ENCODE measurements at regions not wholly inside any gene's neighbourhood (a gene's known extent, or its start where the extent isn't known, plus 50 kb on each side); places are given as distances from the start of the nearest gene placed in this dataset.
"Not testable (repeated sequence)": the region's sequence is repeated elsewhere in the genome, so short reads cannot be mapped to it uniquely, and the experiment has no call there.

GRCh38 chr2:16104315-16104948 is 164.1 kb downstream of the MYCN start:
- DNase-seq (ENCODE audit: low read depth in 4 of 4, low spot score in 3 of 4) = no peak

- DNase-seq (ENCODE audit: low read depth in 4 of 4, low spot score in 3 of 4) = no peak
These were observed 163.4 kb downstream of the MYCN start for GRCh38 chr2:16103614-16104314.

- no peak for DNase-seq (ENCODE audit: low read depth in 4 of 4, low spot score in 3 of 4)
These were observed 162.6 kb downstream of the MYCN start for GRCh38 chr2:16102976-16103380.

- no peak for DNase-seq (ENCODE audit: low read depth in 4 of 4, low spot score in 3 of 4)
These were observed 162.1 kb downstream of the MYCN start for GRCh38 chr2:16102358-16102975.

DNA sequence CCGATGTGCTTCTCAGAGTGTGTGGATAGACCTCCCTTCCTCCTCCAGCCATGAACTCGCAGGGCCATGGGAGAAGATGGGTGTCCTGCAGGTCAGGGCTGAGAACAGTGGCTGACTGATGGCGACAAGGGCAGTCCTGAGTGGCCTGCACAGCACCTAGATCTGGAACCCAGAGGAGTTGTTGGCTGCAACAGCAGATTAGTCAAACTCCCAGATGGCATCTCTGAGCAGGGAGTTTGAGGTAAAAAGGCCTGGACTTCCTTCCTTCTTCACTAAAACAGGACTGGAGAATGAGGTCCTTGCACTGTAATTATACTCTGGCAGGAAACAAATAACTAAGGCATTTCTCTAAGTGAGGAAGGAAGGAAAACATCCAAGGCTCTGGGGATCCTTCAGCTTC is 160.8 kb downstream of the MYCN start:
- no peak for DNase-seq (ENCODE audit: low read depth in 4 of 4, low spot score in 3 of 4)

DNA sequence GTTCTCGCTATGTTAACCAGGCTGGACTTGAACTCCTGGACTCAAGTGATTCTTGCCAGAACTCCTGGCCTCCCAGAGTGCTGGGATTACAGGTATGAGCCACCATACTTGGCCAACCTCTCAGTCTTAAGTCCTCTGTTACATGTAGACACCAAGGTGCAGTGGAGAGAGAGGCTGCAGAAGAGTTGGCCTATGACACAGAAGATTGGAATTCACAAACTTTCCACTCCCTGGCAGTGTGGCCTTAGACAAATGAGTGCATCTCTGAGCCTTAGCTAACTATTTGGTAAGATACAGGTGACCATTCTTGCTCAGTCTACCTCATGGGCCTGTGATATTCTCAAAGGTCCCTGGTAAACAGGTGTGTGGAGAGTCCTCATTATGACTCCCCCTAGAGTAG is 159.7 kb downstream of the MYCN start:
- no peak for DNase-seq (ENCODE audit: low read depth in 4 of 4, low spot score in 3 of 4)

DNA sequence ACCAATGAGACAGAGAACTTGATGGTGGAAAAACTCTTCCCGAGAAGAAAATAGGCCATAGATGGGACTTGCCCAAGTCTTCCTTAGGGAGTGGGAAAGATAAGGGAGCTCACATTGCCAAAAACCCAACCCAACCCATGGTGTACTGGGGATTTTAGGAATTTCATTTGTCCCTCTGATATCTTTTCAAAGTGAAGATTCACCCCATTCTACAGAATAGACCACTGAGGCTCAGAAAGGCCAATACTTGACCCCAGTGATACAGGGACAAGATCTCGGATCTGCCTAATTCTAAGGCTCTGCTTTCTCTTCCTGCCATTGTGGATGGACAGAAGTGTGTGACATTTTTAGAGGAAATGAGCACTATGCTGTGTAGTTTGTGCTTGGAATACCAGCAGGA is 159.0 kb downstream of the MYCN start:
- DNase-seq (ENCODE audit: low read depth in 4 of 4, low spot score in 3 of 4) = no peak

GRCh38 chr2:16096962-16097361 is 156.6 kb downstream of the MYCN start:
- DNase-seq (ENCODE audit: low read depth in 4 of 4, low spot score in 3 of 4) = no peak

GRCh38 chr2:16095483-16095882 is 155.1 kb downstream of the MYCN start:
- DNase-seq (ENCODE audit: low read depth in 4 of 4, low spot score in 3 of 4) = not testable (repeated sequence)

DNA sequence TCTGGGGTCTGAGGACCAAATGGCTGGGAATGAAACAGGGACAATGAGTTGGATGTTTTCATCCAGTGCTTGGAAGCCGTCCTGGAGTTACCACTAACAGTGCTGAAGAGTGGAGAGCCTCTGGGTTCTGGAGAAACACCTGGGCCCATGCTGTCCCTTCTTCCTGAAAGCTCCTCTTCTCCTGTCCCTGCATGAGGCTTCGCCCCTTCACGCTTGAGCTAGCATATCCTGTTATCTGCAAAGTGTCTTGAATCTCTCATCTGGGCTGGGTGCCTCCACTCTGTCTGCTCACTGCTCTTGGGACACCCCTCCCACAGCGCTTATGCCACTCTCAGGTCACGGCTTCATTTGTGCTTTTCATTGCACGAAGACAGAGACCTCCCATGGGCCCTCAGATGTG is 154.5 kb downstream of the MYCN start:
- DNase-seq (ENCODE audit: low read depth in 4 of 4, low spot score in 3 of 4) = no peak

- DNase-seq (ENCODE audit: low read depth in 4 of 4, low spot score in 3 of 4) = no peak
These were observed 153.5 kb downstream of the MYCN start for GRCh38 chr2:16093639-16094529.

- DNase-seq (ENCODE audit: low read depth in 4 of 4, low spot score in 3 of 4) = no peak
These were observed 152.7 kb downstream of the MYCN start for GRCh38 chr2:16092861-16093638.

DNA sequence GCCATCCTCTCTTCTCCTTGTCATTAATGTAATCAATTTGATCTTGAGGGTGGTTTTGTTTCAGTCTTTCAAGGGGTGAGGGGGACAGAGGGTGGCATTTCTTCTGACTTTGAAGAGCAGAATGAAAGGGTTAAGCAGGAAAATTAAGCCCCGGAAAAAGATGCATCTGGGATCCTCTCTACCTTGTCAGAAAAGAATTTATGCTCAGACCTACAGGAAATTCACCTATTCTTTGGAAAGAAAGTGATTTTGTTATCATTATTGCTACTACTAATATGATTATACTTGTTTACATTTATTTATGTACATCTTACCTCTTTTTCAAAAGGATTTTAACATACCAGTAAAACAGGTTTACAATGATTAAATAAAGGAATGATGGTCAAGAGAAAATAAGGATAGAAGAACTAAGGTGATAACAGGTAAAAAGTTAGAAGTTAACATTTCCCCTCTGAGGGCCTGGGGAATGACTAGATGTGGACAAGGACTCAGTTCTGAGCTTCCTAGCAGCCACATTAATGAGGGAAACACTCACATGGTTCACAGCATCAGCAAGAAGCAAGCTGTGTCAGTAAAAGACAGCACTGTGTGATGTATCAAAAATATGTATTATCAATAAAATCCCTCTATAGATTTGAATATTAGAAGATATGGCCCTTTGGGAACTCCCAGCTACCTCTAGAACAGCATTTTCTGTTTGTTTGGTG is 151.4 kb downstream of the MYCN start:
- DNase-seq (ENCODE audit: low read depth in 4 of 4, low spot score in 3 of 4) = no peak

DNA sequence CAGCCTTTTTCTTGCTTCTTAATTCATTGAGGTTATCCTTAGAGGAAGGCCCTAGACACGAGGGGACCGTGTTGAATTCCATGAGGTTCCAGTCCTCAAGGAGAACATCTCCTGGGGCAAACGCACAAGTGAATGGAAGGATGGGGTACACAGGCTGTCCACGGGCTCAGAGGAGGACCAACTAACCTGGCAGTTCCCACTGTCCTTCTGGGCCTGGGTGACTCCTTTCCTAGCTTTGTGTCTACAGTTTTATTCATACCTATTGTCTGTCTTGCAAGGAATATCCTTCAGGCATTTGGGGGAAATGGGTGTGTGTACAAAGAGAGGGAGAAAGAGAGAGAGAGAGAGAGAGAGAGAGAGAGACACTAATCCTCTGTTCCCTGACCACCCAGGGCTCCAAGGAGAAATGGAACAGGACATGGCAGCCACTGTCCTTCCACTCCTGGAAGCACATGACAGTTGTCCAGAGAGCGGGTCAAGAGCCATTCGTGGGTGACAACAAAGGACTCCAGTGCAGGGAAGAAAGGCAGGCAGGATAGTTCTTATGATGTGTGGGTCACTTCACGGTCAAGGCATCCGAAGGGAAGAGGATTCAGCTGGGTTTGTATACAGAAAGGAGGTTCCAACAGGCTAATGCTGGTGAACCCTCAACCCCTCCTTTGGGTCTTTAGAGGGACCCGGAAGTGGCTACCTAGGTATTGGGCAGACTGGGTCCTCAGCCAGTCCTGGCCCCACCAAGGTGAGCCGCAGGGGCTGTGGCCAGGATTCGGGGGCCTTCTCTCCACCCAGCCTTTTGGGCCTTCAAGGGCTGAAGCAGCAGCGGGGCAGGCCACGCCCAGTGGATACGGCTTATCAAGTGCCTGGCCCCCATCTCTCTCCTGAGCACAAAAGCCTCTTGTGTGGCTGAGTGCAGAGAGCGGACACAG is 150.6 kb downstream of the MYCN start:
- DNase-seq (ENCODE audit: low read depth in 4 of 4, low spot score in 3 of 4) = no peak

DNA sequence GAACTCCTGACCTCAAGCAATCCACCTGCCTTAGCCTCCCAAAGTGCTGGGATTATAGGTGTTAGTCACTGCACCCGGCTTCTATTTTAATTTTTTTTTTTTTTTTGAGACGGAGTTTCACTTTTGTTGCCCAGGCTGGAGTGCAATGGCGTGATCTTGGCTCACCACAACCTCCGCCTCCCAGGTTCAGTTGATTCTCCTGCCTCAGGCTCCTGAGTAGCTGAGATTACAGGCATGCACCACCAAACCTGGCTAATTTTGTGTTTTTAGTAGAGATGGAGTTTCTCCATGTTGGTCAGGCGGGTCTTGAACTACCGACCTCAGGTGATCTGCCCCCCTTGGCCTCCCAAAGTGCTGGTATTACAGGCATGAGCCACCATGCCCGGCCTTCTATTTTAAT is 149.1 kb downstream of the MYCN start:
- DNase-seq (ENCODE audit: low read depth in 4 of 4, low spot score in 3 of 4) = not testable (repeated sequence)

DNA sequence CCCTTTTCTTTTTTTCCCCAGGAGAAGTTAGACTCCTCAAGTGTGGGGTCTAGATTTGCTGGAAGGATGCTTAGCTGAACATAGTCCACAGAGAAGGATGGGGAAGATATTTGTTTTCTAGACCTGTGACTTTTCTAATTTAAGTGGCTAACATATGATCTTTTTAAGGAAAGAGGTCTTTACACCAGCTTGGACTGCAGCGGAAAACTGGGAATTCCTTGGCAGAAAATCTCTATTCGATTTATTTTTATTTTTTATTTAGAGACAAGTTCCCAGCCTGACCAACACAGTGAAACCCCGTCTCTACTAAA is 148.4 kb downstream of the MYCN start:
- DNase-seq (ENCODE audit: low read depth in 4 of 4, low spot score in 3 of 4) = no peak

DNA sequence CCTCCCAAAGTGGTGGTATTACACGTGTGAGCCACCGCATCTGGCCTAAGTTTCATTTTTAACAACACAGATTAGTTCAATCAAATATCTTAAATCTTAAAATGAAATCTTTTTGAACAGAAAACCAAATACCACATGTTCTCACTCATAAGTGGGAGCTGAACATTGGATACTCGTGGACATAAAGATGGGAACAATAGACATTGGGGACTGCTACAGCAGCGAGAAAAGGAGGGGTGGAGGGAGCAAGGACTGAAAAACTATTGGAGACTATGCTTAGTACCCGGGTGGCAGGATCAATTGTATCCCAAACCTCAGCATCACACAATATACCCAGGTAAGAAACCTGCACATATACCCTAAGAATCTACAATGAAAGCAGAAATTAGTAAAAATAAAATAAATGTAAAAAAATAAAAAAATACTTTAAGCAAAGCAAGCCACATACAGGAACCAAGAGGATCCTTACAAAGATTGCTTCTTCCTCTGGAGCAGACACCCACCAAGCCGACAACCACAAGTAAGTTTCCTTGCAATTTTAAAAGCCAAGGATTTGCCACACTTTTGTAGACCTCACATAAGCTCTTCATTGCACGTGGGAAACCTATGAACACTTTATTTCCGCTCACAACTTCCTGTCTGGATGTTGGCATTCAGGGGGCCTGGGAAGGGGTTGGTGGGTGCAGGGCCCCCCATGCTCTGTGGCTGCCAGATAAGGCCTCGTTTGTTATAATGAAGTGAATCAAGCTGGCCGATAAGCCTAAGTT is 147.9 kb downstream of the MYCN start:
- no peak for DNase-seq (ENCODE audit: low read depth in 4 of 4, low spot score in 3 of 4)

GRCh38 chr2:16086136-16086535 is 145.8 kb downstream of the MYCN start:
- not testable (repeated sequence) for DNase-seq (ENCODE audit: low read depth in 4 of 4, low spot score in 3 of 4)
